Suprapubic skin (tissue), 3 donors: ENCODE measurements at regions not wholly inside any gene's neighbourhood (a gene's known extent, or its start where the extent isn't known, plus 50 kb on each side); places are given as distances from the start of the nearest gene placed in this dataset.

Experiments used
- CTCF ChIP-seq, 2 donors: fragments of 200-600 bp in 1 of 2; fragments of 450-650 bp in 1 of 2; sonication (generic) in 1 of 2; IDR thresholded peaks; one replicate each; pipeline ENCODE4 v1.5.1; 2016 to 2019; ENCODE audit warnings: antibody characterized with exemption in 2 of 2, mild to moderate bottlenecking in 1 of 2, moderate library complexity in 1 of 2
- POLR2A ChIP-seq, 2 donors: fragments of 450-650 bp; IDR thresholded peaks; one replicate each; pipeline ENCODE4 v1.6.1; 2017; ENCODE audit warnings: antibody characterized with exemption in 2 of 2, mild to moderate bottlenecking in 2 of 2, moderate library complexity in 2 of 2

- TF ChIP-seq CTCF (IDR thresholded peaks at IDR 0.05) (no peak), POLR2A (IDR thresholded peaks at IDR 0.05) (no peak)
Measured at GRCh38 chr3:103614719-103615118, 1179.9 kb downstream of the ZPLD1 start.
